IMR-90 (cell line): ENCODE measurements at regions not wholly inside any gene's neighbourhood (a gene's known extent, or its start where the extent isn't known, plus 50 kb on each side); places are given as distances from the start of the nearest gene placed in this dataset.

Source experiments
- ATAC-seq: fragments of 200-7000 bp; cut with Tn5 transposase; 2 replicates; pipeline ENCODE4 v1.9.1; 2020; ENCODE audit warnings: low read depth, mild to moderate bottlenecking, moderate library complexity
- BruUV-seq: library from RNA; stranded (reverse); fragments of 400-500 nt; replicated peaks from 2 replicates; lab custom pipeline; 2021; lab: Mats Ljungman, UMichigan
- CTCF ChIA-PET: fragments of 300-600 bp; formaldehyde crosslinking; extraction: SDS; loops from one replicate; lab custom pipeline; 2021; ENCODE audit warnings: antibody characterized with exemption; lab: Yijun Ruan, JAX
- POLR2A ChIA-PET: fragments of 300-600 bp; sonication (Branson Sonifier 250); formaldehyde crosslinking; loops from one replicate; lab custom pipeline; 2022; ENCODE audit warnings: antibody characterized with exemption; ENCODE audit not compliant: unreplicated experiment; lab: Charles Lee
- DNase-seq: peaks from one replicate; pipeline ENCODE4 v3.0.0; 2013
- H2AFZ ChIP-seq: replicated peaks from 2 replicates; pipeline ENCODE3; 2013; ENCODE audit warnings: low read length, mild to moderate bottlenecking; ENCODE audit not compliant: poor library complexity
- H2AK5ac ChIP-seq: 2 replicates; pipeline ENCODE4 v1.6.1; 2013; ENCODE audit warnings: low read depth, low read length, inconsistent platforms
- H2AK9ac ChIP-seq: replicated peaks from 2 replicates; pipeline ENCODE3; 2013; ENCODE audit warnings: mild to moderate bottlenecking, low read depth, low read length, moderate library complexity; ENCODE audit not compliant: poor library complexity
- H2BK120ac ChIP-seq: 2 replicates; pipeline ENCODE4 v1.6.1; 2013; ENCODE audit warnings: low read depth, low read length, inconsistent platforms
- H2BK15ac ChIP-seq: 3 replicates; pipeline ENCODE4 v1.6.1; 2013; ENCODE audit warnings: low read depth, low read length, inconsistent platforms
- H2BK20ac ChIP-seq: 2 replicates; pipeline ENCODE4 v1.6.1; 2013; ENCODE audit warnings: low read depth, mild to moderate bottlenecking, inconsistent platforms, low read length, moderate library complexity
- H2BK5ac ChIP-seq: 2 replicates; pipeline ENCODE4 v1.6.1; 2013; ENCODE audit warnings: mild to moderate bottlenecking, low read depth, low read length, inconsistent platforms; ENCODE audit not compliant: poor library complexity, severe bottlenecking
- H3K14ac ChIP-seq: replicated peaks from 2 replicates; pipeline ENCODE4 v1.6.1; 2013; ENCODE audit warnings: low read depth, low read length, inconsistent platforms
- H3K18ac ChIP-seq: 2 replicates; pipeline ENCODE4 v1.6.1; 2013; ENCODE audit warnings: low read depth, low read length, control low read depth
- H3K23ac ChIP-seq: 2 replicates; pipeline ENCODE4 v1.6.1; 2013; ENCODE audit warnings: low read depth, low read length, inconsistent platforms
- H3K27ac ChIP-seq: 2 replicates; pipeline ENCODE4 v1.5.1; 2013; ENCODE audit warnings: mild to moderate bottlenecking, control low read depth, low read length; ENCODE audit not compliant: insufficient read depth
- H3K27me3 ChIP-seq: 2 replicates; pipeline ENCODE4 v1.6.1; 2013; ENCODE audit warnings: low read length; ENCODE audit not compliant: control insufficient read depth, insufficient read depth
- H3K36me3 ChIP-seq: 2 replicates; pipeline ENCODE4 v1.6.1; 2013; ENCODE audit warnings: low read length, mixed read lengths; ENCODE audit not compliant: control insufficient read depth, insufficient read depth
- H3K4ac ChIP-seq: 2 replicates; pipeline ENCODE4 v1.6.1; 2013; ENCODE audit warnings: low read depth, low read length, inconsistent platforms
- H3K4me1 ChIP-seq: 2 replicates; pipeline ENCODE4 v1.6.1; 2013; ENCODE audit warnings: low read length, mixed read lengths; ENCODE audit not compliant: control insufficient read depth, insufficient read depth
- H3K4me2 ChIP-seq: 2 replicates; pipeline ENCODE4 v1.6.1; 2013; ENCODE audit warnings: low read depth, mild to moderate bottlenecking, control low read depth, low read length, moderate library complexity
- H3K4me3 ChIP-seq: 2 replicates; pipeline ENCODE4 v1.5.1; 2013; ENCODE audit warnings: low read depth, mild to moderate bottlenecking, control low read depth, low read length, moderate library complexity; ENCODE audit not compliant: insufficient read depth
- H3K56ac ChIP-seq: 2 replicates; pipeline ENCODE4 v1.6.1; 2013; ENCODE audit warnings: low read length, inconsistent platforms; ENCODE audit not compliant: insufficient read depth; ENCODE audit errors: extremely low read depth
- H3K79me1 ChIP-seq, 2 experiments: 2 replicates each; pipeline ENCODE4 v1.6.1; 2013; ENCODE audit warnings: low read length in 2 of 2, inconsistent platforms in 1 of 2, low read depth in 1 of 2
- H3K9ac ChIP-seq: 2 replicates; pipeline ENCODE4 v1.6.1; 2013; ENCODE audit warnings: low read depth, low read length, control low read depth
- H3K9me1 ChIP-seq: 2 replicates; pipeline ENCODE4 v1.6.1; 2013; ENCODE audit warnings: low read length, inconsistent platforms; ENCODE audit not compliant: insufficient read depth
- H3K9me3 ChIP-seq: 2 replicates; pipeline ENCODE4 v1.6.1; 2013; ENCODE audit warnings: low read length; ENCODE audit not compliant: control insufficient read depth, insufficient read depth
- H4K20me1 ChIP-seq: 2 replicates; pipeline ENCODE4 v1.6.1; 2013; ENCODE audit warnings: low read length, inconsistent platforms; ENCODE audit not compliant: insufficient read depth
- H4K5ac ChIP-seq: 2 replicates; pipeline ENCODE4 v1.6.1; 2013; ENCODE audit warnings: mild to moderate bottlenecking, low read depth, low read length, control low read depth
- H4K8ac ChIP-seq, 2 experiments: 2 replicates each; pipeline ENCODE4 v1.6.1; 2013; ENCODE audit warnings: low read depth in 2 of 2, low read length in 2 of 2, control low read depth in 1 of 2, inconsistent platforms in 1 of 2
- H4K91ac ChIP-seq: 2 replicates; pipeline ENCODE4 v1.6.1; 2013; ENCODE audit warnings: low read depth, low read length, inconsistent platforms; ENCODE audit not compliant: insufficient read depth
- BHLHE40 ChIP-seq: fragments of 150-350 bp; IDR thresholded peaks from 2 replicates; pipeline ENCODE4 v1.6.1; 2016; ENCODE audit warnings: mild to moderate bottlenecking, low read depth, low read length
- CEBPB ChIP-seq: IDR thresholded peaks from 2 replicates; pipeline ENCODE4 v1.6.1; 2012; ENCODE audit warnings: low read depth, low read length, improper control_type of control experiment
- CHD1 ChIP-seq: IDR thresholded peaks from 2 replicates; pipeline ENCODE4 v1.6.1; 2012; ENCODE audit warnings: low read depth, low read length, improper control_type of control experiment
- CTCF ChIP-seq: conservative IDR thresholded peaks from 2 replicates; pipeline ENCODE4 v1.5.1; 2012; ENCODE audit warnings: mild to moderate bottlenecking, low read depth, low read length, improper control_type of control experiment
- ELK1 ChIP-seq: fragments of 150-350 bp; IDR thresholded peaks from 2 replicates; pipeline ENCODE4 v1.6.1; 2016; ENCODE audit warnings: low read depth, mild to moderate bottlenecking, low read length, moderate library complexity, borderline replicate concordance
- FOS ChIP-seq: fragments of 150-350 bp; IDR thresholded peaks from 2 replicates; pipeline ENCODE4 v1.6.1; 2016; ENCODE audit warnings: low read depth, low read length
- MAFK ChIP-seq: IDR thresholded peaks from 2 replicates; pipeline ENCODE4 v1.6.1; 2012; ENCODE audit warnings: low read depth, low read length, improper control_type of control experiment
- MAZ ChIP-seq: IDR thresholded peaks from 2 replicates; pipeline ENCODE4 v1.6.1; 2012; ENCODE audit warnings: low read depth, mild to moderate bottlenecking, low read length, improper control_type of control experiment, moderate library complexity, borderline replicate concordance
- MXI1 ChIP-seq: IDR thresholded peaks from 2 replicates; pipeline ENCODE4 v1.6.1; 2012; ENCODE audit warnings: low read depth, mild to moderate bottlenecking, low read length, moderate library complexity, borderline replicate concordance
- NFE2L2 ChIP-seq: fragments of 150-350 bp; IDR thresholded peaks from 2 replicates; pipeline ENCODE4 v1.6.1; 2016; ENCODE audit warnings: low read depth, mild to moderate bottlenecking, low read length
- POLR2A ChIP-seq: IDR thresholded peaks from 2 replicates; pipeline ENCODE4 v1.6.1; 2012; ENCODE audit warnings: mild to moderate bottlenecking, low read depth, low read length
- RAD21 ChIP-seq: IDR thresholded peaks from 2 replicates; pipeline ENCODE4 v1.6.1; 2012; ENCODE audit warnings: low read length, improper control_type of control experiment
- RCOR1 ChIP-seq: IDR thresholded peaks from 2 replicates; pipeline ENCODE4 v1.6.1; 2012; ENCODE audit warnings: mild to moderate bottlenecking, low read length, improper control_type of control experiment; ENCODE audit not compliant: insufficient replicate concordance
- RFX5 ChIP-seq: IDR thresholded peaks from 2 replicates; pipeline ENCODE4 v1.8.0; 2012; ENCODE audit warnings: low read depth, mild to moderate bottlenecking, low read length, moderate library complexity
- SMC3 ChIP-seq: fragments of 150-350 bp; IDR thresholded peaks from 2 replicates; pipeline ENCODE4 v1.6.1; 2016; ENCODE audit warnings: low read depth, mild to moderate bottlenecking, antibody characterized with exemption, low read length, moderate library complexity
- USF2 ChIP-seq: fragments of 150-350 bp; IDR thresholded peaks from 2 replicates; pipeline ENCODE4 v1.6.1; 2017; ENCODE audit warnings: mild to moderate bottlenecking, antibody characterized with exemption, low read length, low read depth
- WGBS, 2 experiments: methylation state at CpG; one replicate each; pipeline versions ENCODE4 v1.1.5 to v1.1.7; 2013; ENCODE audit warnings: missing lambda C conversion rate in 2 of 2; ENCODE audit not compliant: insufficient read length in 1 of 2; ENCODE audit errors: extremely low coverage in 2 of 2; 5-methylcytosine and 5-hydroxymethylcytosine counted together
- dilution Hi-C: fragments of 300-500 bp; cut with HindIII; formaldehyde crosslinking; loops from one replicate; pipeline ENCODE4 v1.14.3; 2018; ENCODE audit warnings: low sequenced_read_pairs; ENCODE audit not compliant: unreplicated experiment
- in situ Hi-C: fragments of 300-500 bp; cut with MboI; formaldehyde crosslinking; loops from 3 replicates; pipeline ENCODE4 v1.14.3; 2019; ENCODE audit warnings: low sequenced_read_pairs, inconsistent platforms, mixed read lengths
- intact Hi-C: fragments of 100-400 bp; cut with micrococcal nuclease; formaldehyde crosslinking; loops from 2 replicates; pipeline ENCODE4 v1.10.0; 2022

- ChIA-PET CTCF (no interaction called here), POLR2A (no interaction called here)
- Histone ChIP-seq H2AFZ (no peak overlapping the region), H4K5ac (no peak overlapping the region), H3K9me3 (no peaks in the 10 kb centered on the region), H2AK5ac (no peak overlapping the region), H2AK9ac (no peak overlapping the region), H3K56ac (no peak overlapping the region), H3K9ac (no peak overlapping the region), H2BK20ac (no peak overlapping the region), H3K4me1 (peaks cover 2% of the 10 kb centered on the region; the same call in 1 of the 2 replicates), H3K9me1 (no peaks in the 10 kb centered on the region), H2BK15ac (no peak overlapping the region), H3K4me3 (no peak overlapping the region), H3K14ac (no peak overlapping the region), H3K23ac (no peak overlapping the region), H2BK120ac (no peak overlapping the region), H4K20me1 (no peaks in the 10 kb centered on the region), H3K27me3 (no peaks in the 10 kb centered on the region; the same call in 1 of the 2 replicates), H3K4me2 (no peak overlapping the region), H3K36me3 (no peaks in the 10 kb centered on the region), H3K79me1 (no peaks in the 10 kb centered on the region), H2BK5ac (no peak overlapping the region), H3K4ac (no peak overlapping the region), H3K27ac (no peak overlapping the region), H4K91ac (no peak overlapping the region), H3K18ac (no peak overlapping the region), H4K8ac (no peak overlapping the region)
- no TSS peak for BruUV-seq
- intact Hi-C loops (no loop called here), in situ Hi-C loops (no loop called here), dilution Hi-C loops (no loop called here)
- TF ChIP-seq CTCF (no peak), ELK1 (no peak), CHD1 (no peak), NFE2L2 (no peak), RFX5 (no peak), USF2 (no peak), POLR2A (no peak), MAZ (no peak), MAFK (no peak), SMC3 (no peak), FOS (no peak), MXI1 (no peak), BHLHE40 (no peak), RAD21 (no peak), CEBPB (no peak), RCOR1 (no peak)
- 100% methylated on average over 1 of the region's 6 CpGs; no CpG with 5 or more reads in 1 of the 2 experiments for WGBS, 2 experiments
- no peak for ATAC-seq
- DNase-seq = no peak
Observed at GRCh38 chr6:154567695-154568220, 57.3 kb upstream of the CNKSR3 start.
